HG03342 (cell line): ENCODE measurements at regions not wholly inside any gene's neighbourhood (a gene's known extent, or its start where the extent isn't known, plus 50 kb on each side); places are given as distances from the start of the nearest gene placed in this dataset.

ENCODE experiments used
- ATAC-seq: cut with Tn5 transposase; IDR thresholded peaks from one replicate; pipeline ENCODE4 v1.9.1; 2021; ENCODE audit warnings: mild to moderate bottlenecking, moderate library complexity; ENCODE audit not compliant: unreplicated experiment

DNA sequence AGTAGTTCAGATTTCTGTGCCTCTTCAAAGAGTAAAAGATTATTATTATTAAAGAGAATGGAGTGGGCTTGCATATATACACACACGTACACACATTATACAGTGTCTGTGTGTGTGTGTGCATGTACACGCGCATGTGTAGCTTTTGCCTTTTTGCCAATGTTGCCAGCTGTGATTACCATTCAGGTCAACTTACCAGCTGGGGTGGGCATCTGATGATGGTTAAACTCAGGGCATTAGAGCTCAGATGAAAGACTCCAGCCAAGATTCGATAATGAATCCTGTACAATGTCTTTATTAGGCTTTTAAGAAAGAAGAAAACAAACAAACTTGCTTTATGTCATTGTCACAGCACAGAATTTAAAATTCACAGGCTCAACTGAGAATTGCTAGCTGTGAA lies 296.5 kb upstream of the DMAC1 start:
- no peak for ATAC-seq

DNA sequence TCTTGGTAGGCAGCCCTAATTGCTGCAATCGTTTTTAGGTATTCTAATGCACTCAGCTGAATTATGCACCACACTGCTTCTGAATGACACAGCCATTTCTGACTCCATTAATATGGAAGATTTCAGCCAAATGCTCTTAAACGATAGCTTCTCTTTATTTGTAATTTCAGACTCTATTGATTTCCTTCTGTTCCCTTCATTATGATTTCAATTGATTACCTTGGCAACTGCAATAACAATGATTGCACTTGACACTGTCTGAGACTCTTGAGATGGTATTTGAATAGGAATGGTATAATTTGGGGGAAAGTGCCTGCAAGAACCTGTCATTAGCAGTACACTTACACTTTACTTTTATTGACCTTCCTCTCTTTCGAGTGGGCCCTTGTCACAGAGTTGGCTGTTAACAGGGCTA lies 296.1 kb upstream of the DMAC1 start:
- ATAC-seq: no peak

DNA sequence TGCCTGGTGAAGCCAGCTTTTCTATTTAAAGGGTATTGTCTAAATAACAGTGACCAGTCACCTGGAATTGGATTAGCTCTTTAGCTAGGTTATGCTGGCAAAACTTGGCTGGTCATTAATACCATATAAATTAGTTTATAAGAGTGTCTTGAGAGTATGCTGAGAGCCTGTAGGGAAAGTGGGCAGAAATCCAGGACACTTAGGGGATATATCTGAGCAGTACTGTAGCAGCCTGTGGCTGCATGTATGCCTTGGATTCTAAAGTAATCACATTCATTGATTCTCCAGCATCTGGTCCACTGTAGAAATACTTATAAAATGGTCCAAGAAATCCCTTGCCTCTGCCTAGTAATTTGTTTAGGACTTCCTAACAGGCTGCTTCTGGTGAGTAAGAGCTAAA lies 288.9 kb upstream of the DMAC1 start:
- ATAC-seq: no peak

DNA sequence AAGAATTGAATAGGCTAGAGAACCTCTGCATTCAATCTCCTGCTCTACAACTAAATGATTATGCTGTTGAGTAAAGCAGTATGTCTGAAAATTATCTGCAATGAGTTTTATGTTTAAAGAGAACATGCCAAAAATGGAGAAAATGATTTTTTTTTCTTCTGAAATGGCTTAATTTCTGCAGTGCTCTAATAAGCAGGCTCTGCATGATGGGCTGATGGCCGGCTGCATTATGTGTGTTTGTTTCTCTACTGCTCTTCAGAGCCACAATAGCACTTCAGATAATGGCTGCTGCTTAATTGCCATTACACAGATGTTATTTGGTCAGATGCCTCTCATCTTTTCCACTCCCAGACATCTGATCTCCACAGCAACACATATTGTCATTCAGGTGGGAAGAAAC lies 286.4 kb upstream of the DMAC1 start:
- no peak for ATAC-seq

DNA sequence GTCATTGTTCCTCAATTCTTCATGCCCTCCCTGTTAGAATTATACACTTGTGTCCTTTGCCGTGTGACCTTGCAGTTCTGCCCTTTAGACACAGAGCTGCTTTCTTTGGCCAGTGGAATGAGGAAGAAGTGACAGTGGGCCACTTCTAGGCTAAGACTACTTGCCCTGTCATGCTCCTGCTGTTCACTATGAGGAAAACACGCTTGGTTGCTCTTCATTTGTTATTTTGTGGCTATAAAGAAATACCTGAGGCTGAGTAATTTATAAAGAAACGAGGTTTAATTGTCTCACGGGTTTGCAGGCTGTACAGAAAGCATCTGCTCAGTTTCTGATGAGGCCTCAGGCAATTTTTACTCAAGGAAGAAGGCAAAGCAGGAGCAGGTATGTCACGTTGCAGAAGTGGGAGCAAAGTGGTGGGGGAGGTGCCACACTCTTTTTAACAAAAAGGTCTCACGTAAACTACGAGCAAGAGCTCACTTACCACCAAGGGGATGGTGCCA lies 279.1 kb upstream of the DMAC1 start:
- ATAC-seq: no peak

DNA sequence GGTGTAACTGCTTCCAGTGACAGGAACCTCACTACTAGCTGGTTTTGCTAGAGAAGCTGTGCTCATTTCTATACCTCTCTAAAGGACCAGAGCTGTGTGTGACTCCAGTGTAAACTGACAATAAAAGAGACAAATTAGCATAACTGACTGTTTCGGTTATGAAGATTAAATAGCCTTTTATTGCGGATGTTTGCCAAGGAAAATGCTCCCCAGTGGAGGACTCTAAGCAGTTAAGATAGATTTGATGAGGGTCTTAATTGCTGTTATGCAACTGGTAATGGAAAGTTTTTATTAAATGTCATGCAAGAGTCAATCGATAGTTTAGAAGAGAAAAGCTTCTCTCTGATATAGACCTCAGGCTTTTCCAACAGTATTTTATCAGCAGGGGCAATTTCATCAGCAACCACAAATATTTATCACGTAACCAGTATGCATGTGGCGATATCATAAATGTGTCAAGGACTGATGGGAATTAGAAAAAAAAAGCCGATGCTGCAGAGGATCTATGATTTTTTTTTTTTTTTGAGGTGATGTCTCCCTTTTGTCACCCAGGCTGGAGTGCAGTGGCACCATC lies 275.2 kb upstream of the DMAC1 start:
- no peak for ATAC-seq

DNA sequence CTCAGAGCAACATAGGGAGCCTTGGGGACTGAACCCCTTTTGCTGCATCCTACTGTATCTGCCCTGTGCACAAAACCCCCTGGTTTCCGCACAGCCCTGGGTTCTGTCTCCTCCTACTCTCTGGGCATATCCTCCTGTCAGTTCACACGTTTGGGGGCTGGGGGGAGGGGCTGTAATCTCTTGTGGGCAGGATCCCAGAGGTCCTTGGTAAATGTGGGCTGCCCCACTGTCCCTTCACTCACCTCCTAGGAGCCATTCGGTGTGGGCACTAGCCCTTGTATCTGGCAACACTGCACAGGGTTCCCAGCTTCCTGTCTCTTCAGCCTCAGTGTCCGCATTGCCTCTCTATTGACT lies 271.8 kb upstream of the DMAC1 start:
- ATAC-seq: no peak

DNA sequence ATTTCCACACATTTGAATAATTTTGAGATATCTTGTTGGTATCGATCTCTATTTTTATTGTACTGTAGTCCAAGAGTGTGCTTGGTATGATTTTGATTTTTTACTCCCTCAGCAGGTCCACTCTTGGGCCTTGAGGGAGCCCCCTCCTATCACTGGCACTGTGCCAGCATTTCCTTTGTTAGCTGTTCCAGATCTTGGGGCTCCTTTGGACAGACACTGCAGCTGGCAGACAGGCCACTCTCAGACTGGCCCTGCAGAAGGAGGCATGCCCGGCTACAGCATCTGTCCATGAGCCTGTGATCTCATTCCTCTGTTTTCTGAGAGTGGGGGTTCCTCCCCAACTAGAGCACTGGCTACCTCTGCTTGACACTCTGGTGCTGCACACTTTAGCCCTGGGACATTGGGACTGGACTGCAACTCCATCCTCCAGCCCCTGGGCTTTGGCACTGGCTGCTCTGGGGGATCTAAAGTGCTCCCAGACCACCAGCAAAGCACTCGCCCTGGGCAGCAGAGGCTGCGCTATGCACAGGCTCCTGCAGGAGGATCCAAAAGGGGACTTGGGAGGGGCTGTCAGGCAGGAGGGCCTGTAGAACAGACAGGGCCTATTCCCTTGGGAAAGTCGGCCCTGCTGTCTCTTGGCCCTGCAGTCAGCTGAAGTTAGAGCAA lies 271.3 kb upstream of the DMAC1 start:
- ATAC-seq: no peak

DNA sequence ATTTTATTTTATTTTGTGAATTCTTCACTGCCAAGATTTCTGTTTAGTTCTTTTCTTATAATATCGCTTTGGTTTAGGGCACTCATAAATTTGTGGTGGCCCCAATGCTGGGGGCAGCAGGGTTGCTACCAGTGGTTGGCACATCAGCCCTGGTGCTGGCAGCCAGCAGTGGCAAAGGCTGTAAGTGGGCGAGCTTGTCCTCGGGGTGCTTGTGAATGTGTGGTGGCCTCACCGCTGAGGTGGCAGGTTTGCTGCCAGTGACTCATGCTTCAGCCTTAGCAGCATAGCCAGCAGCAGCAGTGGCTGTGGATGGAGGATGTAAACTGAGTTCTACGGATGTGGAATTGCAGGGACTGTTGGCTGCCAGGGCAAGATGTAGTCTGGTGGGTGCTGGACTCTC lies 262.9 kb upstream of the DMAC1 start:
- ATAC-seq: no peak

DNA sequence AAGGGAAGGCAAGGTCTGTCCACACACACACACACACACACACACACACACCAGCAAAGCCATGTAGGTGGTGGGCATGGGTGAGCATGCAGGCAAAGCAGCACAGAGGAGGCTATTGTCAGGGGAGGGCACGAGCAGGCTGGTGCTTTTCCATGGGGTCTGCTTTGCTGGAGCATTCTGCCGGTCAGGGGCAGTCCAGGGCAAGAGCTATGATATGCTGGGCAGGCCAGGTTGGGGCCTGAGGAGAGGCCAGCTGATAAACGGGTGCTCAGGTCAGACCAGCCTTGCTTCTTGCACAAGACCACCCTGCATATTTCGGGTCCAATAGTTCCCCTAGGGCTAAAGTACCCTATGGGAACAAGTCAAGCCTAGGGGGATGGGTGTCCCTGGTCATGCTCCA lies 253.9 kb upstream of the DMAC1 start:
- no peak for ATAC-seq

DNA sequence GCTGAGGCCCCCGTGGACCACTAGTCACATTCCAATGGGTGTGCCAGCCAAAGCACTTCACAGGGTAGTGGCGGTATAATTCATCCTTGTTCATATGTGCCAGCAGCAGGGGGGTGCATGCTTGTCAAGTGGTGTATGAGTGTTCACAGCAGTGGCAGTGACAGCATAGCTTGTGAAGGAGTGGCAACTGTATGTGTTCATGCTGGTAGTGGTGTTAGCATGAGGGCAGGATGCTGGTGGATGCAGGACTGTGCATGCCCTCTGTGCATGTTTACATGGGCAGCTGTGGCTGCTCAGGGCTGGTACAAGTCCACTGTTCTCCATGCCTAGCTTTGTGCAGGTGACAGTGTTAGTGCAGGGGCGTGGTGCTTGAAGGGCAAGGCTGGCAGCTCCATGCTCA lies 253.4 kb upstream of the DMAC1 start:
- ATAC-seq: no peak

DNA sequence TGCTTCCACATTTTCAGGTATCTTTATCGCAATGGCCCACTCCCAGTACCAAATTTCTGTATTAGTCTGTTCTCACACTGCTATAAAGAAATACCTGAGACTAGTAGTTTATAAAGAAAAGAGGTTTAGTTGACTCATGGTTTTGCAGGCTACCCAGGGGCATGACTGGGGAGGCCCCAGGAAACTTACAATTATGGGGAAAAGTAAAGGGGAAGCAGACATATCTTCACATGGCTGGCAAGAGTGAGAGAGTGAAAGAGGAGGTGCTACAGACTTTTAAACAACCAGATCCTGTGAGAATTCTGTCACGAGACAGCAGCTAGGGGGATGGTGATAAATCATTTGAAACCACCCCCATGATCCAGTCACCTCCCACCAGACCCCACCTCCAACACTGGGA lies 238.2 kb upstream of the DMAC1 start:
- no peak for ATAC-seq

DNA sequence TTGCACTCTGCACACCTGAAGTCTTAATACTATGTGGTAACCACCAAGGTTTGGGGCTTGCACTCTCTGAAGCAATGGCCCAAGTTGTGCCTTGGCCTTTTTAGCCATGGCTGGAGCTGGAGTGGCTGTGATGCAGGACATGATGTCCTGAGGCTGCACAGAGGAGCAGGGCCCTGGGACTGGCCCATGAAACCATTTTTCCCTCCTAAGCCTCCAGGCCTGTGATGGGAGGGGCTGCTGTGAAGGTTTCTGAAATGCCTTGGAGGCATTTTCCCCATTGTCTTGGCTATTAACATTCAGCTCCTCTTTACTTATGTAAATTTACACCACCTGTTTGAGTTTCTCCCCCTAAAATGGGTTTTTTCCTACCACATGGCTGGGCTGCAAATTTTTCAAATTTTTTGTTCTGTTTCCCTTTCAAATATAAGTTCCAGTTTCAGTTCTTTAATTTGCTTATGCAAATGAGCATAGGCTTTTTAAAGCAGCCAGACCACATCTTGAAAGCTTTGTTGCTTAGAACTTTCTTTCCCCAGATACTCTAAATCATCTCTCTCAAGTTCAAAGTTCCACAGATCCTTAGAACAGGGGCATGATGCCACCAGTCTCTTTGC lies 237.4 kb upstream of the DMAC1 start:
- ATAC-seq: no peak

DNA sequence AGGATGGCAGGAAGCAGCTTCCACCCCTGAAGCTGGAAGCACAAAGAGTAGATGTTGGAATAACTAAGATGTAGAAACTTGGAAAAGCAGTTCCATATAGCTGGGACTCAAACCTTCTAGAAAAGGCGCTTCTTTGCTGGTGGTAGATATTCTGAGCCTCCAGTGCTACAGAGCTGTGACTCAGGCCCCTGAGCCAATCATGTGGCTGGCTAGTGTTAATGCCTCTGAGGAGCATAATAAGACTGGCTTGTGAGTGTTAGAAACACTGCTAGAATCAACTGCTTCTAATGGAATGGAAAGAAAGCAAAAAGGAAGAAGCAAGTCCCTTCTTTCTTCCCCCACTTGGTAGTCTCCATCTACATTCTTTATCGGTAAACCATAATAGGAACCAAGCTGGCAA lies 234.2 kb upstream of the DMAC1 start:
- no peak for ATAC-seq

DNA sequence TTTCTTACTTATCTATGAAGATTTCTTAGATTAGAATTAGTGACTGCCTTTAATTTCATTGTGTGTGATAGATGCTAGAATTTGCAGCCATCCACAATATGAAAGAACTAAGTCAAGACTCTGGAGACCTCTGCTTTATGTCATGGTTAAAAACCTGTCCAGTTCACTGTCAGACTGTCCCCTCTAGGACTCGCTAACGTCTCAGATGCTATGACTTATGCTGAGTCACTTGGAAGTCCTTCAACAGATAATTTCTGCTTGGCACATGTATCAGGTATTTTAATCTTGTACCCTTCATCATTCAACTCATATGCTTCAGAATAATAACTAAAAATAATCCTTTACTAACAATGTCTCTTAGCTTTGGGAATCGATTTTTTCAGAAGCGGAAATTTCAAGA lies 230.5 kb upstream of the DMAC1 start:
- no peak for ATAC-seq

DNA sequence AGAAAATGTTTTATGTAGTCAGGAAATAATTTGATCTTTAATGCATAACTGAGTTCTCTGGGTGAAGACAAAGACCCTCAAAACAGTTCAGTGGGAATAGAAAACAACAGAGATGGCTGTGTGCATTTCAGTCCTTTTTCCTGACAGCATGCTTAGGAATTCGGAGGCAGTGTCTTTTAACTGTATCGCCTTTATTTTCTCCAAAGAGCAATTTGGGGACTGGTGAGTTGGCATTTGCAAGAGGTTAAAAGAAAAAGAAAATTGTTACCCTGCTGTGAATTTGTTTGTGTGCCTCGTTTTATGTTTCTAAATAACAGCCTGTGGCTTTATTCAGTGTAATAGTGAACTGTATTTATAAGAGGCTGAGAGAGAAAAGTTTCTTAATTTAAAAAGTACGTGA lies 227.8 kb upstream of the DMAC1 start:
- ATAC-seq: no peak

DNA sequence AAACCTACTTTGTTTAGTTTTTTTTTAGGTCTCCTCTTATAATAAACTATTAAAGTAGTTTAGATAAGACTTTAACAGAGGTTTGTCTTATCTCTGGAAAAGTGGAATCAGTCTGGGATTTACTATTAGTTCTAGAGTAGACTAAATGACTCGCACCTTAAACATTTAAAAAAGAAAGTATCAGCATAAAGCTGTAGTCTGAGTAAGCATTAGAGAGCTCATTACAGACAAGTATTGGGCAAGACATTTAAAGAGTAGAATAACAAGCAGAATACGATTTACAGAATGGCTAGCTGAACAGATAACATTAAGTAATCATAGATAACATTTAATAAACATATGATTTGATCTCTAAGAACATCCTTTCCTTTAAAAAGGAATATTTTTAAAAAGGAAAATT lies 226.0 kb upstream of the DMAC1 start:
- no peak for ATAC-seq

DNA sequence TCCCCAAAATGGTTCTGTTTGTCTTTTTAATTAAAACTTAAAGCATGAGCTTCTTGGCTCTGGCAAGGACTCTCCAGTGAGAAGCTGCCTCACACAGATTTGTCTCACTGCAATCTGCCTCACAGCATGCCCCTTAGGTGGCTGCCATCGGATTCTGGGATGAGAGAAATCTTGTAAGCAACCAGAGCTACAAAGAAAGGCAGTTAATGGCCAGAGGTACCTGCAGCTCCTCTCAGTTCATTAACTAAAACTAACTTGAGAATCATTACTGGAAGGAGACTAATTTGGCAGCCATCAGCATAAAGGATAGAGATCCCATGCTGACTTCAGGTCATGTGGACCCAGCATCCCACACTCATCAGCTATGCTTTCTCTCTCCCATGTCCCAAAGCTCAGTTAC lies 220.6 kb upstream of the DMAC1 start:
- no peak for ATAC-seq

DNA sequence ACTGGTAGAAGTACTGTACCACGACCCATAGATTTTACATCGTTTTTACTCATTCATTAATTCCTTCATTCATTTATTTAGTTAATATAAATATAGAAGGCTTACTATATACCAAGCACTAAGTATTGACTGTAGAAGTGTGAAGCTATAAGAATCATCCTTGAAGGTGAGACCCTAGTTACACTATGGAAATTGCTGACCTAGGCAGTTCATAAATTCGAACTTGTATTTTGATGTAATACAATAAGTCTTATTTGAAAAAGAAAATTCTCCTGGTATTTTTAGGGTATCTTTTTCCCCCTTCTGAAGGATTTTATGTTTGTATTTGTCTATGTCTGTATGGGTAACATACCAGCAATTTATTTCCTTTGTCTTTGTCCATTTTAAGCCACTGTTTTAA lies 220.1 kb upstream of the DMAC1 start:
- no peak for ATAC-seq

DNA sequence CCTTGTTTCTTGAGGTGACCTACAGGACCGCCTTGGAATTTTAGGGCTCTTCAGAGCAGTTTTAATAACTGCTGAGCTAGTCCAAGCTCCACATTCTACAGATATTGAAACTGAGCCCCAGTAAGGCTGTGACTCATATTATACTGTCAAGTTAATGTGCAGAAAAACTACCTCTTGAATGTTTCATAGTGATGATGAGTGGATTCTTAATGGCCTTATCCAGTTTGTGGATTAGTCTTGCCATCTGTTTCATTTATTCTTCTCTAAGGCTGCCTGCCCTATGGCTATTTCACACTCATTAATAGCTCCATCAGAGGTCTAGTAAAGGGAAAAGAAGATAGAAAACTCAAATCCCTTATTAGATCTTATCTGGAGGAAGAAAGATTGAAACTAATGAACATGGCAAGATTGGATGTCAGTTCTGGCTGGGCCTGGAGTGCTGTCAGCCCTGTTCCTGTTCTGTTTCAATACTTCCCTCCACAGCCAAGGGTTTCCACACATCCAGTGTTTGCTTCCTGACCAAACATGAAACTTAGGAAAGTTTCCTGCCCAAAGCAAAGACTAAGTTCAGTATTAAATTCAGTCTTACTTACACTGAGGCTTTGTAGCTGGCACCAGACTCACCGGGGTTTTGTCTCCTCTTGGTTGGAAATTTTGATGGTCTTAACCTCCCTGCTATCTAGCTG lies 215.6 kb upstream of the DMAC1 start:
- ATAC-seq: no peak

DNA sequence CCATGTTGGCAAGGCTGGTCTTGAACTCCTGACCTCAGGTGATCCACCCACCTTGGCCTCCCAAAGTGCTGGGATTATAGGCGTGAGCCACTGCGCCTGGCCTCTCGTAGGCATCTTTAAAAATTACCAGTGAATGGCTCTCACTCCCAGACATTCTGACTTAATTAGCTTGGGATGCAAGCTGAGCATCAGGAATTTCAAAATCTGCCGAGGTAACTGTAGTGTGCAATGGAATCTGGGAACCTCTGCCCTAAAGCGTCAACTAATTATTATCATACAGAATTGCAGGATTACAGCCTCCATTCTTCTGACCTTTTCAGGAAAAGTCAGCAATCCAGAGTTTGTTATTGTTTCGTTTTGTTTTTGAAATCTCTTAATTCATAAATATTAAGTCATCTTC lies 213.4 kb upstream of the DMAC1 start:
- ATAC-seq: no peak

DNA sequence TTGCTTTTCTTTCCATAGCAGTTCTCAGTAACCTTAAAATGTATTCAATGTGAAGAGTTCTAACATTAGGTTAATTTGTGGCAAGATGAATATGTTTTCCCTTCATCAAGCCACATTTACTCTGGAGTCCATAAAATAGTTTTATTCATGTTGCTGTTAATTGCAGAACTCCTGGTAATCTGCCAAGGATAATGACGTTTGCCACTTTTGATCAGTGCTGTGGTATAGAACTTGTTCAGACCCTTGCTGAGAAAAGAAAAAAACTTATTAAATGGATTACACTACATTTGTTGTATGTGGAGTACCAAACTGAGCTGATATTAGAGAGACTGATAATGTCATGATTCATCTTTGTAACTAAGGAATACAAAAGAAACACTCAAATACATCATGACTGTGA lies 212.4 kb upstream of the DMAC1 start:
- no peak for ATAC-seq
